ENCODE measurements at regions not wholly inside any gene's neighbourhood (a gene's known extent, or its start where the extent isn't known, plus 50 kb on each side); places are given as distances from the start of the nearest gene placed in this dataset.
"Not testable (repeated sequence)": the region's sequence is repeated elsewhere in the genome, so short reads cannot be mapped to it uniquely, and the experiment has no call there.

GRCh38 chr6:120935016-120935415 is 399.3 kb downstream of the TBC1D32 start:
- no peak for TF ChIP-seq CTCF (IDR thresholded peaks at IDR 0.05; ENCODE audit: insufficient read depth, low read depth, low read length, missing control alignments)

GRCh38 chr6:120931520-120932180 is 402.6 kb downstream of the TBC1D32 start:
- not testable (repeated sequence) for H3K4me3 ChIP-seq (ENCODE audit: low read depth, low read length); DNase-seq (ENCODE audit: low read depth)

More at GRCh38 chr6:120935016-120935415, 399.3 kb downstream of the TBC1D32 start:
- no peak overlapping the region for H3K4me3 ChIP-seq (ENCODE audit: low read depth, low read length)
- no peak for DNase-seq (ENCODE audit: low read depth)

GRCh38 chr6:120930500-120930899 is 403.8 kb downstream of the TBC1D32 start:
- not testable (repeated sequence) for H3K4me3 ChIP-seq (ENCODE audit: low read depth, low read length); DNase-seq (ENCODE audit: low read depth)

GRCh38 chr6:120924214-120924613 is 410.1 kb downstream of the TBC1D32 start:
- DNase-seq (ENCODE audit: low read depth), result no peak
- no peak overlapping the region for H3K4me3 ChIP-seq (ENCODE audit: low read depth, low read length)
- TF ChIP-seq CTCF (IDR thresholded peaks at IDR 0.05; ENCODE audit: insufficient read depth, low read depth, low read length, missing control alignments), result no peak

GRCh38 chr6:120918137-120918536 is 416.1 kb downstream of the TBC1D32 start:
- no peak for TF ChIP-seq CTCF (IDR thresholded peaks at IDR 0.05; ENCODE audit: insufficient read depth, low read depth, low read length, missing control alignments)
- no peak for DNase-seq (ENCODE audit: low read depth)

GRCh38 chr6:120916844-120917243 is 417.4 kb downstream of the TBC1D32 start:
- no peak for TF ChIP-seq CTCF (IDR thresholded peaks at IDR 0.05; ENCODE audit: insufficient read depth, low read depth, low read length, missing control alignments)
- DNase-seq (ENCODE audit: low read depth), result no peak
- no peak overlapping the region for H3K4me3 ChIP-seq (ENCODE audit: low read depth, low read length)

More at GRCh38 chr6:120918137-120918536, 416.1 kb downstream of the TBC1D32 start:
- no peak overlapping the region for H3K4me3 ChIP-seq (ENCODE audit: low read depth, low read length)

GRCh38 chr6:120913486-120913885 is 420.8 kb downstream of the TBC1D32 start:
- no peak for TF ChIP-seq CTCF (IDR thresholded peaks at IDR 0.05; ENCODE audit: insufficient read depth, low read depth, low read length, missing control alignments)
- no peak overlapping the region for H3K4me3 ChIP-seq (ENCODE audit: low read depth, low read length)
- no peak for DNase-seq (ENCODE audit: low read depth)

- H3K4me3 ChIP-seq (ENCODE audit: low read depth, low read length), result no peak overlapping the region
- TF ChIP-seq CTCF (IDR thresholded peaks at IDR 0.05; ENCODE audit: insufficient read depth, low read depth, low read length, missing control alignments), result no peak
Observed at GRCh38 chr6:120908767-120909166, 425.5 kb downstream of the TBC1D32 start.

More at GRCh38 chr6:120908767-120909166, 425.5 kb downstream of the TBC1D32 start:
- no peak for DNase-seq (ENCODE audit: low read depth)

All from GM12865 (cell line).